ENCODE measurements at regions not wholly inside any gene's neighbourhood (a gene's known extent, or its start where the extent isn't known, plus 50 kb on each side); places are given as distances from the start of the nearest gene placed in this dataset.

DNA sequence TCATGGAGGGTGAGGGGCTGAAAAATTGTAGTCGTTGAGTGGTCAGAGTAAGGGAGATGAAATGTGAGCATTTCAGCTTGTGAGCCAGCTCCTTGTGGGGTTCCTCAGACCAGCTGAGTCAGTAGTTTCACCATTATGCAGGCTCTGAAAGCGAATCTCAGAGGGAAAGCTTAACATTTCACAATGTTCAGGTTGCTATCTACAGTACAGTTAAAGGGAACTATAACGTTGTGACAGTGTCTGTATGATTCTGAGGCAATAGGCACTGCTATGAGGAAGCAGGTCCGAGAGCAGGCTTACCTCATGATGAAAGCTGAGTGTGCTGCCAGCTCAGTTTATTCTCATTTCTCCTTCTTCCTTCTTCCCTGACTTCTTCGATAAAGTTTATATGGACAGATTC, 469.6 kb downstream of the EDEM1 start:
- TF ChIP-seq, protein P1, sequence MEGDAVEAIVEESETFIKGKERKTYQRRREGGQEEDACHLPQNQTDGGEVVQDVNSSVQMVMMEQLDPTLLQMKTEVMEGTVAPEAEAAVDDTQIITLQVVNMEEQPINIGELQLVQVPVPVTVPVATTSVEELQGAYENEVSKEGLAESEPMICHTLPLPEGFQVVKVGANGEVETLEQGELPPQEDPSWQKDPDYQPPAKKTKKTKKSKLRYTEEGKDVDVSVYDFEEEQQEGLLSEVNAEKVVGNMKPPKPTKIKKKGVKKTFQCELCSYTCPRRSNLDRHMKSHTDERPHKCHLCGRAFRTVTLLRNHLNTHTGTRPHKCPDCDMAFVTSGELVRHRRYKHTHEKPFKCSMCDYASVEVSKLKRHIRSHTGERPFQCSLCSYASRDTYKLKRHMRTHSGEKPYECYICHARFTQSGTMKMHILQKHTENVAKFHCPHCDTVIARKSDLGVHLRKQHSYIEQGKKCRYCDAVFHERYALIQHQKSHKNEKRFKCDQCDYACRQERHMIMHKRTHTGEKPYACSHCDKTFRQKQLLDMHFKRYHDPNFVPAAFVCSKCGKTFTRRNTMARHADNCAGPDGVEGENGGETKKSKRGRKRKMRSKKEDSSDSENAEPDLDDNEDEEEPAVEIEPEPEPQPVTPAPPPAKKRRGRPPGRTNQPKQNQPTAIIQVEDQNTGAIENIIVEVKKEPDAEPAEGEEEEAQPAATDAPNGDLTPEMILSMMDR (IDR thresholded peaks at IDR 0.05) = no peak

DNA sequence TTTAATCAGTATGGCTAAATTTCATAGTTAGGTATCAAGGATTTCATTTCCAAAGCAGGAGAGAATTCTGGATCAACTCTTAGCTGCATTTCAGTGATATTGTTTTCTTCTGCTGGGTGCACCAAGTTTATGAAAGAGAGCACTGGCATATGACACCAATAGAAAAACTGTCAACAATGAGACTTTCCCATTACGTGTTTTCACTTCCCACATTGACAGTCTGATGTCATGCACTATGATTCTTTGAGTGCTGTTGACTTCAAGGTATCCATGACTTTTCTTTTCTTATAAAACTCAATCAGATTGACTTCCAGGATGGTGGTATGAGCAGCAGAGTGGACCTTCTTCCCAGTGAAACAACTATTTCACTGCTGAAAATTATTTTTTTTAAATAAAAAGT, 476.1 kb downstream of the EDEM1 start:
- TF ChIP-seq, protein P1 (IDR thresholded peaks at IDR 0.05) = no peak

DNA sequence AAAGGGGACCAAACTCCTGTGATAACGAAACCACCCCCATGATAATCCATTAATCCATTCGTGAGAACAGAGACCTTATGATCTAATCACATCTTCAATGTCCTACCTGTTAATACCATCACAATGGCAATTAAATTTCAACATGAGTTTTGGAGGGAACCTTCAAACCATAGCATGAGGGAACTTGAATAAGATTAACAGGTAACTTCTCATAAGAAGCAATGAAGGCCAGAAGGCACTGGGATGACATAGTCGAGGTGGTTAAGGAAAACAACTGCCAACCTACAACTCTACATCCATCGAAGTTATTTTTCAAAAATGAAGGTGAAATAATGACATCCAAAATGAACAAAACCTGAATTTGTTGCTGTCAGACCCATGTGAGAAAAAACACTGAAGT, 478.9 kb downstream of the EDEM1 start:
- TF ChIP-seq, protein P1 (IDR thresholded peaks at IDR 0.05) = no peak

DNA sequence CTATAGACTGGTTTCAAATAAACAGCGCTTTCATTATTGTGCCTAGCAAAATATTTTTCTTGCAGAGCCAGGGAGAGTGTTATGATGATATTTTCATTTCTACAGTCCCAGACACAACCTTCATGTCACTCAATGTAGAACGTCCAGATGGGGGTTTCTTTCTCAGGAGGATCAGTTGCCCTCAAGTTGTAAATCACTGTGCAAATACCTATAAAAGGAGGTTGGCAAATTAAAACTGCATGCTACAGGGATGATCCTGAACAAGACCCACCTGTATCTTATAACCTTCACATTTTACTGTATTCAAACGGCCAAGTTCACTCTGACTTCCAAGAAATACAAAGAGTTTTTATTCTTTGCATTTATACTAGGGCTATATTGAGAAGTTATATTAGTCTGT, 486.0 kb downstream of the EDEM1 start:
- TF ChIP-seq, protein P1 (IDR thresholded peaks at IDR 0.05) = no peak

DNA sequence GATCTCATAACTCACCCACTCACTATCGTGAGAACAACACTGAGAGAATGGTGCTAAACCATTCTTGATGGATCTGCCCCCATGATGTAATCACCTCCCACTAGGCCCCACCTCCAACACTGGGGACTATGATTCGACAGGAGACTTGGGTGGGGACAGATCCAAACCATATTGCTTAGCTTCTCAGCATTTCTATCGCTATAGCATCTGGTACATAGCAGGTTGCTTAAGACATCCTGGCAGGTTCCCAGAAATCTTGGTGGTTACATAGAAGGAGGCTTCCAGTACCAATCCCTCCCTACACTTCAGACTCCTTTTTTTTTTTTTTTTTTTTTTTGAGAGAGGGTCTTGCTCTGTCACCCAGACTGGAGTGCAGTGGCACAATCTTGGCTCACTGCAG, 487.8 kb downstream of the EDEM1 start:
- TF ChIP-seq, protein P1 (IDR thresholded peaks at IDR 0.05) = no peak

DNA sequence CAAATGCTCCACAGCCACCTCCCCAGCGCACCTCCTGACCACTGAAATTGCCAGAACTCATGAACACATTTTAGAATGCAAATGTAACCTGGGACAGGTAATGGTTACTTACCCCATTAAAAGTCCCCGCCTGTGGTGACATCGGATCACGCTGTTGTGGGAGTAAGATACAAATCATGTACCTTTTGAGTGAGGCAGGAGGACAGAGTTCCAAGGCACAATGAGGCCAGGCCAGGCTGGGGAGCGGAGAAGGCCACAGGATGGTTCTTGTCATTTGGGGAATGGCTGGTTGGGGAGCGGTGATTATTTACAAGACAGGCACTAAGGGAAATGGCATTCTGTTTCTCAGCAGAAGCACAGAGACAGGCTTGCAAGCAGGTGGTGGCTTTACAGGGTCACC, 490.0 kb downstream of the EDEM1 start:
- TF ChIP-seq, protein P1 (IDR thresholded peaks at IDR 0.05) = no peak

DNA sequence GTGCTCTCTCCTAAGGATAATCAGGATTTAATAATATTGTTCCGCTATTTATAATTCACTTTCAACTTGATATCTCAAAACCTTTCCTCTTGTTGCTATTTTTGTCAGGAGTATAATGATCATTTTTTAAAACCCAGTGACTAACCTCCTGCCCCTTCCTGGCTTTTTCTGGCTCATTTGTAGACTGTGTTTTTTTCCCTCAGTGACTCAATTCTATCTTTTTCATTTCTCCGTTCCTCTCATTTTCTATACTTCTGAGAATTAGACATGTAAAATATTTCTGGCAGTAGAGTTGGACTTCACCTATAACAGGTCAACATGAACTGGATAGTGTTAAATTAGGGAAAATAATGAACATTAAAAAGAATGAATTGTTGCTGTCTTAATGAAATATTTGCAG, 490.7 kb downstream of the EDEM1 start:
- TF ChIP-seq, protein P1 (IDR thresholded peaks at IDR 0.05) = no peak

DNA sequence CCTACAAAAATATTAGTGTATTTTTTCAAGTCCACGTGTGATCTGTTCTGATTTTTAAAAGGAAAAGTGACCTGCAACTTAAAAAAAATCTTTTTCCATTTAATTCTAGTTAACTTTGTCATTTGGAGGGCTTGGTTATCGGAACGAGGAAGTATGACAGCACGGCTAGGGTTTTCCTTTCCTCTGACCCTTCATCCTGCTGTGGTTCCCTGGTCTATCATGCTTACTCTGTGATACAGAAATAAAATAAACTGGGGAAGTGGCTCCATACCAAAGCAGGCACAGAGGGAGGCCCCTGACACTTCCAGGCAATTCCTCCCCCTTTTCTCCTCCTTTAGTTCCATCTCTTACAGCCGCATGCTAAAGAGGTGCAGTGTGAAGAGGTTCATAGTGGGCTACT, 491.3 kb downstream of the EDEM1 start:
- TF ChIP-seq, protein P1 (IDR thresholded peaks at IDR 0.05) = no peak
